MM.1S (cell line): ENCODE measurements at regions not wholly inside any gene's neighbourhood (a gene's known extent, or its start where the extent isn't known, plus 50 kb on each side); places are given as distances from the start of the nearest gene placed in this dataset.

Source experiments
- DNase-seq: peaks from one replicate; pipeline ENCODE4 v3.0.0-alpha.2; 2015
- H2AFZ ChIP-seq: fragments of 300-600 bp; sonication (generic); 2 replicates; pipeline ENCODE4 v1.6.0; 2016; ENCODE audit warnings: antibody characterized with exemption, low read length
- H3F3A ChIP-seq: fragments of 300-600 bp; sonication (generic); 2 replicates; pipeline ENCODE4 v1.6.1; 2016; ENCODE audit warnings: mild to moderate bottlenecking, antibody characterized with exemption, low read length, moderate library complexity, mixed read lengths; ENCODE audit not compliant: insufficient read depth
- H3K27ac ChIP-seq: fragments of 300-600 bp; sonication (generic); 2 replicates; pipeline ENCODE4 v1.5.1; 2016; ENCODE audit warnings: mild to moderate bottlenecking, low read length
- H3K27me3 ChIP-seq: fragments of 300-600 bp; sonication (generic); replicated peaks from 2 replicates; pipeline ENCODE4 v1.6.0; 2016; ENCODE audit warnings: low read length; ENCODE audit not compliant: insufficient read depth
- H3K36me3 ChIP-seq: fragments of 300-600 bp; sonication (generic); replicated peaks from 2 replicates; pipeline ENCODE4 v1.6.1; 2016; ENCODE audit warnings: mild to moderate bottlenecking, low read length, mixed read lengths; ENCODE audit not compliant: insufficient read depth
- H3K4me1 ChIP-seq: fragments of 300-600 bp; sonication (generic); 2 replicates; pipeline ENCODE4 v1.6.1; 2016; ENCODE audit warnings: low read length, mixed read lengths
- H3K4me2 ChIP-seq: fragments of 300-600 bp; sonication (generic); 2 replicates; pipeline ENCODE4 v1.6.0; 2016; ENCODE audit warnings: low read depth, low read length
- H3K4me3 ChIP-seq: fragments of 300-600 bp; sonication (generic); 2 replicates; pipeline ENCODE4 v1.5.1; 2016; ENCODE audit warnings: low read length, mixed read lengths
- H3K79me2 ChIP-seq: fragments of 300-600 bp; sonication (generic); 2 replicates; pipeline ENCODE4 v1.6.1; 2016; ENCODE audit warnings: mixed run types, low read length, mixed read lengths
- H3K9ac ChIP-seq: fragments of 300-600 bp; sonication (generic); 2 replicates; pipeline ENCODE4 v1.6.1; 2016; ENCODE audit warnings: low read length, mixed read lengths
- H3K9me2 ChIP-seq: fragments of 300-600 bp; sonication (generic); replicated peaks from 2 replicates; pipeline ENCODE4 v1.6.1; 2016; ENCODE audit warnings: mild to moderate bottlenecking, low read length, mixed read lengths; ENCODE audit not compliant: insufficient read depth
- H3K9me3 ChIP-seq: fragments of 300-600 bp; sonication (generic); replicated peaks from 2 replicates; pipeline ENCODE4 v1.6.1; 2016; ENCODE audit warnings: mild to moderate bottlenecking, low read length, mixed read lengths; ENCODE audit not compliant: insufficient read depth
- H4K20me1 ChIP-seq: fragments of 300-600 bp; sonication (generic); 2 replicates; pipeline ENCODE4 v1.6.1; 2016; ENCODE audit warnings: mild to moderate bottlenecking, low read length, moderate library complexity, mixed read lengths; ENCODE audit not compliant: insufficient read depth
- EZH2 ChIP-seq: fragments of 300-600 bp; sonication (generic); optimal IDR thresholded peaks from 2 replicates; pipeline ENCODE3; 2017; ENCODE audit warnings: low read depth, mild to moderate bottlenecking, antibody characterized with exemption, low read length, mixed read lengths
- EZH2phosphoT487 ChIP-seq: fragments of 300-600 bp; sonication (generic); IDR thresholded peaks from 2 replicates; pipeline ENCODE4 v1.6.1; 2018; ENCODE audit warnings: antibody characterized with exemption, low read length
- TF ChIP-seq, protein P1 (sequence below): fragments of 300-600 bp; sonication (generic); IDR thresholded peaks from 2 replicates; pipeline ENCODE4 v1.5.1; 2016; ENCODE audit warnings: antibody characterized with exemption, low read length, mixed read lengths

DNA sequence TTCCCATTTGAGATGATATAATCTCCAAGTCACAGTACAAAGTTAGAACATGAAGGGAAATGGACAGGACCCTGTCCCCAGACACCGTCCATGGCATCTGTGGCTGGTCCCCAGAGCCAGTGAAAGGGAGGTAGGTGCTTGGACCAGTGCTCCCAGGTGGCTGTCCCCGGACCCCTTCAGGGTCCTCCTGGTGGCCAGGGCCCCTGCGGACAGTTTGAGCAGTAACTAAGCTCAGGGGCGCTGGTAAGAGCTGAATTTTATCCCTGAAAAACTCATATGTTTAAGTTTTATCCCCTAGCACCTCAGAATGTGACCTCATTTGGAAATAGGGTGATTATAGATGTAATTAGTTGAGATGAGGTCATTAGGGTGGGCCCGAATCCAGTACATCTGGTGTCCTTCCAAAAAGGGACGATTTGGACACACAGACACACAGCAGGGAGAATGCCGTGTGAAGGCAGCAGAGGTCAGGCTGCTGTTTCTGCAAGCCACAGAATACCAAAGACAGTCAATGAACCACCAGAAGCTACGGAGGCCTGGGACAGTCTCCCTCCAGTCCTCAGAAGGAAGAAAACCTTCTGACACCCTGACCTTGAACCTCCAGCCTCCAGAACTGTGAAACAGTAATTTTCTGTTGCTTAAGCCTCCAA, 185.0 kb downstream of the ATPSCKMT start:
- DNase-seq = no peak
- Histone ChIP-seq H3K27me3 (no peaks in the 10 kb centered on the region), H3K79me2 (no peaks in the 10 kb centered on the region), H3K9me3 (no peaks in the 10 kb centered on the region), H3K4me1 (0 out of 2 replicates have a peak, but pooled peaks cover 3% of the 10 kb centered on the region), H2AFZ (no peak overlapping the region), H3K9ac (no peak overlapping the region), H3F3A (no peaks in the 10 kb centered on the region), H3K9me2 (no peaks in the 10 kb centered on the region; the same call in 1 of the 2 replicates), H3K4me3 (no peak overlapping the region), H3K4me2 (no peak overlapping the region), H3K36me3 (no peaks in the 10 kb centered on the region), H3K27ac (no peak overlapping the region), H4K20me1 (no peaks in the 10 kb centered on the region)
- no peak for TF ChIP-seq EZH2phosphoT487
- TF ChIP-seq EZH2 = no peak
- TF ChIP-seq, protein P1, sequence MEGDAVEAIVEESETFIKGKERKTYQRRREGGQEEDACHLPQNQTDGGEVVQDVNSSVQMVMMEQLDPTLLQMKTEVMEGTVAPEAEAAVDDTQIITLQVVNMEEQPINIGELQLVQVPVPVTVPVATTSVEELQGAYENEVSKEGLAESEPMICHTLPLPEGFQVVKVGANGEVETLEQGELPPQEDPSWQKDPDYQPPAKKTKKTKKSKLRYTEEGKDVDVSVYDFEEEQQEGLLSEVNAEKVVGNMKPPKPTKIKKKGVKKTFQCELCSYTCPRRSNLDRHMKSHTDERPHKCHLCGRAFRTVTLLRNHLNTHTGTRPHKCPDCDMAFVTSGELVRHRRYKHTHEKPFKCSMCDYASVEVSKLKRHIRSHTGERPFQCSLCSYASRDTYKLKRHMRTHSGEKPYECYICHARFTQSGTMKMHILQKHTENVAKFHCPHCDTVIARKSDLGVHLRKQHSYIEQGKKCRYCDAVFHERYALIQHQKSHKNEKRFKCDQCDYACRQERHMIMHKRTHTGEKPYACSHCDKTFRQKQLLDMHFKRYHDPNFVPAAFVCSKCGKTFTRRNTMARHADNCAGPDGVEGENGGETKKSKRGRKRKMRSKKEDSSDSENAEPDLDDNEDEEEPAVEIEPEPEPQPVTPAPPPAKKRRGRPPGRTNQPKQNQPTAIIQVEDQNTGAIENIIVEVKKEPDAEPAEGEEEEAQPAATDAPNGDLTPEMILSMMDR = no peak

DNA sequence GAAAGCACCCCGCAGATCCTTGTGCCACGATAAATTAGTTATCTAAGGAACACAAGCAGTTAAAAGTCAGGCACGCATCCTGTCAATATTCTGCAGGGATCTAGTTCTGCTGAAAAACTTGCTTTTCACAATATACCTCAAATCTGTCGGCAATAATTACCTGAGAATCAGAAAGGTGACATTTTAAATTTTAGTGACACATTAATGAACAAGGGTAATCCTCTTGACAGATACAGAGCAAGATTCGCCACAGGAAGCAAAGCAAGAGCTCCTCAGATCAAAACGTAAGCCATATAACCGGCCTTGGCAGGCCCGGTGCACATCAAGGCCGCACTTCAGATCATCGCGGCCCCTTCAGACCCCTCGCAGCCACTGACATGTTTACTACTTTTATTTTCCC, 185.7 kb downstream of the ATPSCKMT start:
- TF ChIP-seq EZH2 (no peak), EZH2phosphoT487 (no peak)
- TF ChIP-seq, protein P1 = no peak
- Histone ChIP-seq H2AFZ (no peak overlapping the region), H3K79me2 (no peaks in the 10 kb centered on the region), H3K27me3 (no peaks in the 10 kb centered on the region), H3K4me1 (no peaks in the 10 kb centered on the region), H3K4me3 (no peak overlapping the region), H3K9me2 (no peaks in the 10 kb centered on the region; the same call in 1 of the 2 replicates), H3K9ac (no peak overlapping the region), H3K27ac (no peak overlapping the region), H3K4me2 (no peak overlapping the region), H3K36me3 (no peaks in the 10 kb centered on the region), H3F3A (no peaks in the 10 kb centered on the region), H3K9me3 (no peaks in the 10 kb centered on the region), H4K20me1 (no peaks in the 10 kb centered on the region)
- DNase-seq = no peak

DNA sequence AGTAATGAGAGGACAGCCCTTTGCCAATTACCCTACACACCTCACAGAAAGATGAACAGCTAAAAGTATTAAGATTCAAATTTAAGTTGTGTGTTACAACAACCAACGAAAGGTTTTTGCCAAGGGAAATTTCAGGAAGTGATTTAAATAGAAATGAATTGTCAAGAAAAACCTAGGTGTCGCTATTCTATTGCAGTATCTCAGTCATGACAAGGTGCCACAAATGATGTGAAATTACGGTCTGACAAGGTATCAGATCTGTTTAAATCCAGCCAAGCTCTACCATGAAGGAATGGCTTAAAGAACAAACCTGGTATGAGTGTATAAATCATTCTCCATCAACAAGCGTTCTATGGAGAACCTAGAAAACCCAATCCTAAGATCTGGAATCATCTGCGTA, 189.7 kb downstream of the ATPSCKMT start:
- Histone ChIP-seq H3K9me2 (no peaks in the 10 kb centered on the region), H2AFZ (no peak overlapping the region), H3K9ac (no peak overlapping the region), H4K20me1 (no peaks in the 10 kb centered on the region), H3K4me1 (no peaks in the 10 kb centered on the region), H3K4me2 (no peak overlapping the region), H3K9me3 (no peaks in the 10 kb centered on the region), H3K79me2 (no peaks in the 10 kb centered on the region), H3K4me3 (no peak overlapping the region), H3K27ac (no peak overlapping the region), H3F3A (no peaks in the 10 kb centered on the region), H3K27me3 (no peaks in the 10 kb centered on the region), H3K36me3 (no peaks in the 10 kb centered on the region)
- no peak for DNase-seq
- TF ChIP-seq EZH2 (no peak), EZH2phosphoT487 (no peak)

DNA sequence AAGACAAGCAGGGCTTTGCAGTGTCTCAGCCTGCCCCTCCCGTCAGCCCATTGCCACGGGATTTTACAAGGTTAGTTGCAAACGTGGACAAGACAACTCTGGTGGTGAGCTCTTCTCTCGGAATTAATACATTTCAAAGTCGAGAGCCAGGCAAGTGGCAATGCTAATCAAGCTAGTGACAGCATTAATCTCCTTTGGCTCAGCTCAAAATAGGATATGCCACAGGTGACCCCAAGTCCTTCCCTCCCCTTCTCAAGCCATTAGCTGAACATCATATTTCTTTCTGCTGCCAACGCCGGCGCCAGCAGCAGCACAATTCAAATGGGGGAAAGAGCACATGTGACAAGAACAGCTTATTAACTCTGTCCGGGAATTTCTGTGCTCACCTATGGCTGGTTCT, 190.1 kb downstream of the ATPSCKMT start:
- no peak for DNase-seq
- no peaks in the 10 kb centered on the region for H3K4me1 ChIP-seq
- TF ChIP-seq, protein P1 = no peak
- TF ChIP-seq EZH2 (no peak), EZH2phosphoT487 (no peak)

More for the DNA sequence above, 190.1 kb downstream of the ATPSCKMT start:
- Histone ChIP-seq H3K9me2 (no peaks in the 10 kb centered on the region), H3K27ac (no peak overlapping the region), H3K36me3 (no peaks in the 10 kb centered on the region), H3K9me3 (no peaks in the 10 kb centered on the region), H3K27me3 (no peaks in the 10 kb centered on the region), H2AFZ (no peak overlapping the region), H3F3A (no peaks in the 10 kb centered on the region), H3K9ac (no peak overlapping the region), H3K4me2 (no peak overlapping the region), H4K20me1 (no peaks in the 10 kb centered on the region), H3K79me2 (no peaks in the 10 kb centered on the region), H3K4me3 (no peak overlapping the region)
